Activated T-helper 17 cell treated with anti-CD3 and anti-CD28 coated beads, Interleukin-2, amount 50 U/mL, for 72 hours (primary cell): ENCODE measurements at regions not wholly inside any gene's neighbourhood (a gene's known extent, or its start where the extent isn't known, plus 50 kb on each side); places are given as distances from the start of the nearest gene placed in this dataset.

Experiments used
- ATAC-seq: fragments of 150-1000 bp; cut with Tn5 transposase; replicated peaks from 2 replicates; pipeline ENCODE4 v1.10.0; 2021; ENCODE audit warnings: mild to moderate bottlenecking, moderate library complexity
- H3K27ac Mint-ChIP-seq: one replicate; pipeline ENCODE4 v1.8.0; 2022; ENCODE audit warnings: mixed read lengths
- H3K27me3 Mint-ChIP-seq: one replicate; pipeline ENCODE4 v1.8.0; 2022; ENCODE audit warnings: mixed read lengths
- H3K36me3 Mint-ChIP-seq: one replicate; pipeline ENCODE4 v1.8.0; 2022; ENCODE audit warnings: low read depth, mild to moderate bottlenecking, mixed read lengths
- H3K4me1 Mint-ChIP-seq: one replicate; pipeline ENCODE4 v1.8.0; 2022; ENCODE audit warnings: mixed read lengths
- H3K4me3 Mint-ChIP-seq: one replicate; pipeline ENCODE4 v1.8.0; 2022; ENCODE audit warnings: mild to moderate bottlenecking, mixed read lengths
- H3K9me3 Mint-ChIP-seq: one replicate; pipeline ENCODE4 v1.8.0; 2022; ENCODE audit warnings: mixed read lengths

DNA sequence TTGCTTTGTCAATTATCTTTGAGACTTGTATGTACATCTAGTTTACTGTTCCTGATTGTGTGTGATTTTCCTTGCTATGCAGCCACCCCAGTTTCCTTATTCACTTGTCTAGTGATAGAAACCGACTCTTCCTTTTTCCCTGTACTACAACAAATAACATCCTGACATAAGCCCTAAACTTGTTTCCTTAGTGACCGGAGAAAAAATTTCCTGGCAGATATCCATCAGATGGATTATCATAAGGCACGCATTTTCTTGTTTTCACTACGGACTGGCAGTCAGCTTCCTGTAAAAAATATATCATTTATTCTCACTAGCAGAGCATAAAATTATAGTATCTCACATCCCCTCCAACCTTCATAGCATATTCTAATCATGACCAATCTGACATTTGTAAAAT, 410.7 kb downstream of the CENPC start:
- H3K9me3 Mint-ChIP-seq, result peaks cover 10% of the 10 kb centered on the region
- H3K4me1 Mint-ChIP-seq, result no peaks in the 10 kb centered on the region
- no peak for ATAC-seq
- H3K27me3 Mint-ChIP-seq, result no peaks in the 10 kb centered on the region
- no peak overlapping the region for H3K27ac Mint-ChIP-seq
- H3K4me3 Mint-ChIP-seq, result no peak overlapping the region
- no peaks in the 10 kb centered on the region for H3K36me3 Mint-ChIP-seq

DNA sequence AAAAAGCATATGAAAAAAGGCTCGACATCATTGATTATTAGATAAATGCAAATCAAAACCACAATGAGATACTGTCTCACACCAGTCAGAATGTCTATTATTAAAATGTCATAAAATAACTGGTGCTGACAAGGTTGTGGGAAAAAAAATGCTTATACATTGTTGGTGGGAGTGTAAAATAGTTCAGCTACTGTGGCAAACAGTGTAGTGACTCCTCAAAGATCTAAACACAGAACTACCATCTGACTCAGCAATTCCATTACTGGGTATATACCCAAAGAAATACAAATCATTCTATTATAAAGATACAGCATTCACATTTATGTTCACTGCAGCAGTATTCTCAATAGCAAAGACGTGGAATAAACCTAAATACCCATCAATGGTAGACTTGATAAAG, 412.1 kb downstream of the CENPC start:
- peaks cover 10% of the 10 kb centered on the region for H3K9me3 Mint-ChIP-seq
- H3K36me3 Mint-ChIP-seq, result no peaks in the 10 kb centered on the region
- H3K4me3 Mint-ChIP-seq, result no peak overlapping the region
- no peaks in the 10 kb centered on the region for H3K4me1 Mint-ChIP-seq
- H3K27ac Mint-ChIP-seq, result no peak overlapping the region
- ATAC-seq, result no peak
- no peaks in the 10 kb centered on the region for H3K27me3 Mint-ChIP-seq

DNA sequence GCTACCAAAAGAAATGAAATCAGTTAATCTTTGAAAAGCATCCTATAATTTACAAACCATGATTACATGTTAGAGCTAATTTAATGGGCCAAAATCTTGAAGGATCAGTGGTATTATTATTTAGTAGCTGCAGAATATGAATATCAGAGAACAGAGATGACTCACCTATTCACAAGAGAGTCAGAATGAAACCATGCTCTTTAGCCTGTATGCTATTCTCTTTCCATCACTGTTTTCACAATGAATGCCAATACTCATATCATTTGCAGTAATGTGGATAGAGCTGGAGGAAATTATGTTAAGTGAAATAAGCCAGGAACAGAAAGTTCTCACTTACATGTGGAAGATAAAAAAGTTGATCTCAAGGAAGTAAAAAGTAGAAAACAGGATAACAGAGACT, 414.1 kb downstream of the CENPC start:
- H3K4me3 Mint-ChIP-seq, result no peak overlapping the region
- ATAC-seq, result no peak
- H3K4me1 Mint-ChIP-seq, result no peaks in the 10 kb centered on the region
- H3K9me3 Mint-ChIP-seq, result peaks cover 7% of the 10 kb centered on the region
- no peaks in the 10 kb centered on the region for H3K27me3 Mint-ChIP-seq
- no peak overlapping the region for H3K27ac Mint-ChIP-seq
- H3K36me3 Mint-ChIP-seq, result no peaks in the 10 kb centered on the region

DNA sequence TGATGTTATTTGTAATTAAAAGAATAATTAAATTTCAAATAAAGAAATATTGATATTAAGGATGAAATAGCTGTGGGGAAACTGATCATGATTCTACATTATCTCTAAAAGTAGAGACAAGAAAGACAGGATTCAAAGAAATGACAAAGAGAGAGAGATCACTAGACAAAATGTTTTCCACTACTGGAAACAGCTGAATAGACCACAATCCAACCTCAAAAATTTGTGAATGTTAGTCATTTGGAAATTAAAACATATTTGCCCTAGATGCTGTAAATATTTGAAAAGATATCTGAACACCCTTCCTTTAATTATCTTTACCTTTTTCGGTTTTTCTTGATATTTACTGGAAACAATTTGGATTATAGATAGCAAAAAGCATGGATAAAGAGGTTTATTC, 414.9 kb downstream of the CENPC start:
- Mint-ChIP-seq H3K9me3 (peaks cover 7% of the 10 kb centered on the region), H3K27ac (no peak overlapping the region), H3K4me1 (no peaks in the 10 kb centered on the region), H3K27me3 (no peaks in the 10 kb centered on the region), H3K36me3 (no peaks in the 10 kb centered on the region), H3K4me3 (no peak overlapping the region)
- ATAC-seq, result no peak

DNA sequence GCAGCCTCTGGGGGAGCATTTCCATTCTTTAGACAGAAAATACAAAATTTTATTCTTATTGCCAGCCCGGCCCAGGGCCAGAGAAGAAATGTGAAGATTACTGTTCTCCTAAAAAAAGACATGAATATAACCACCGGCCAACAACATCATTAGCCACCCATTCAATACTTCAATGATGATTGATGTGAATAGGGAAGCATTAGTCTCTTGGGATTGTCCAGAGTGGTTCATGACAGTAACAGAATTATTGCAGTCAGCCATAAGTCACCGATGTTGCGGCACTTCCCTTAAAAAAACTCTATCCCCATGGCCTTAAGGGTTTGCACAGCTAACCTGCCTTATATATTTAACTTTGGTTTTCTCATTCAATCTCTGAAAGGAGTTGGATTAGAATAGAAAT, 418.7 kb downstream of the CENPC start:
- Mint-ChIP-seq H3K4me3 (no peak overlapping the region), H3K4me1 (no peaks in the 10 kb centered on the region), H3K9me3 (peaks cover 4% of the 10 kb centered on the region), H3K27me3 (no peaks in the 10 kb centered on the region), H3K27ac (no peak overlapping the region), H3K36me3 (no peaks in the 10 kb centered on the region)
- ATAC-seq, result no peak

DNA sequence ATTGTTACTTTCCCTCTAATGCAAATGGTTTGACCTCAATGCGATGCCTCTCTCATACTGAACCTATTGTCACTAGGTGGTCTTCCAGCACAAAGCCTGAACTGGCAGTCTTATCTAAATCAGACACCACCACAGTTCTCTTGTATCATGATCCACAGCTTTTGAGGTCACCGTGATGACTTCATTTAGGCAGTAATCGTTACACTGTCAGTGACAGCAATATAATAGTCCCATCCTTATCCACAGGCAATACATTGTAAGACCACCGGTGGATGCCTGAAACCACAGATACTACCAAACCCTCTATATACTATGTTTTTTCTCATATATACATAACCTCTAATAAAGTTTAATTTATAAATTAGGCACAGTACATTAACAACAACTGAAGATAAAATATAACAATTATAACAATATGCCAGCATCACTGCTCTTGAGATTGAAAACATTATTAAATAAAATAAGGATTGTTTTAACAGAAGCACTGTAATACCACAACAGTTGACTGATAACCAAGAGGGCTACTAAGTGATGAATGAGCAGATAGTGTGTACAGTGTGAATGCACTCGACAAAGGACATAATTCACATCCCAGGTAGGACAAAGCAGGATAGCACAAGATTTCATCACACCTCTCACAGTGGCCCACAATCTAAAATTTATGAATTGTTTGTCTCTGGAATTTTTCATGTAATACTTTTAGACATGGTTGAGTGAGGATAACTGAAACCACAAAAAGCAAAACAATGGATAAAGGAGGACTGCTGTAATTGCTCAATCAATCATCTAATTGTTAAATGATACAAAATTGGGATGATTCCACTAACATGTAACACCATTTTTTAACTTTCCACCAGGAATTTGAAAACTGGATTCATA, 419.4 kb downstream of the CENPC start:
- Mint-ChIP-seq H3K36me3 (no peaks in the 10 kb centered on the region), H3K27ac (no peak overlapping the region), H3K4me3 (no peak overlapping the region), H3K9me3 (peaks cover 5% of the 10 kb centered on the region), H3K27me3 (no peaks in the 10 kb centered on the region), H3K4me1 (no peaks in the 10 kb centered on the region)
- no peak for ATAC-seq

DNA sequence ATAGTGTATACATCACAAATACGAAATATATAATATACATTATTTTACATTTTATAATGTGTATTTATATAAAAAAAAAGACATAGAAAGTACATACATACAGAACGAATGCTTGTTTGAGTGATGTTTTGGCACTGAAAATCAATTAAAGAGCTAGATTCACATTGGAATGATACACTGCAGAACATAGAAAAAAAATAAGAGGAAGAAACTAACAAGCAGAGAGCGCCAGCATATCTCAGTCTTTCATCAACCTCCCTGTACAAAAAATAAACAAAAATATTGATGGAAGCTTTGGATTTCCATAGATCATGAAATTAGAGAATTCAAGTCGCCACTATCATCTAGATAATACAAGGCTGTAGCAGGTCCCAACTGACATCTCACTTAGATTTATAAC, 420.6 kb downstream of the CENPC start:
- H3K27ac Mint-ChIP-seq, result no peak overlapping the region
- ATAC-seq, result no peak
- H3K36me3 Mint-ChIP-seq, result no peaks in the 10 kb centered on the region
- no peaks in the 10 kb centered on the region for H3K27me3 Mint-ChIP-seq
- peaks cover 5% of the 10 kb centered on the region for H3K9me3 Mint-ChIP-seq
- H3K4me1 Mint-ChIP-seq, result no peaks in the 10 kb centered on the region
- H3K4me3 Mint-ChIP-seq, result no peak overlapping the region

DNA sequence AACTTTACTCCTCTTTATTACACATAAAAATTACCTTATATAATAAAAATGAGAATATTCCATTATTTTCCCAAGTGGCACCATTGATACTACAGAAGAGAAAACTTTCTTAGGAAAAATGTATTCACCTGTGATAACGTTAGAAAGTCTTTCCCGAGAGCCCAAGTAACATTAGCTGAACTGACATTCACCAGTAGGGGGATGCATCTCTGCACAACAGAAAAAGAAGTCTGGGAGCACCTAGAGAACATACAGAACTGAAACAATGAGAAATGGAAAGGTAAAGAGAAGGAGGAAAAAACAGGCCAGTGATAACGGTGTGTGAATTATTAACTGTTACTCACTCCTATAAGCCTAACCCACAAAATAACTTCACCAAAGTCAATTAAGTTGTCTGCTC, 423.3 kb downstream of the CENPC start:
- ATAC-seq, result no peak
- Mint-ChIP-seq H3K27ac (no peak overlapping the region), H3K4me3 (no peak overlapping the region), H3K36me3 (no peaks in the 10 kb centered on the region), H3K4me1 (no peaks in the 10 kb centered on the region), H3K27me3 (no peaks in the 10 kb centered on the region), H3K9me3 (peaks cover 5% of the 10 kb centered on the region)

DNA sequence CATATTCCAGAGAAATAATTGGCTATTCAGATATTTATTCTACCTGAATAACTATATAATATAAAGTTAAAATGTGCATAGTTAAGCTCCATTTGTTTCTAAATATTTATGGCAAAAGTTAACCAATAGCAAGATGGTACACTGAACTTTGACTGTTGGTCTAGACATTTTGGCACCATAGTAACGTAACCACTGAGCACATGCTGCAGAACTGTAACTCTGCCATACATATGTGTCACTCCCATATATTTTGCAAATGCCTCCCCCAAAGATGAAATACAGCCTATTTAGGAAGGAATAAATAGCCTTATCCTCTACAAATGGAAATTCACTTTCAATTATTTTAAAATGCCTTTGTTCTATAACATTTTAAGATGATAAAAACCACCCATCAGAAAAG, 424.9 kb downstream of the CENPC start:
- Mint-ChIP-seq H3K4me3 (no peak overlapping the region), H3K36me3 (no peaks in the 10 kb centered on the region), H3K4me1 (no peaks in the 10 kb centered on the region), H3K27me3 (no peaks in the 10 kb centered on the region), H3K27ac (no peak overlapping the region), H3K9me3 (peaks cover 5% of the 10 kb centered on the region)
- no peak for ATAC-seq

DNA sequence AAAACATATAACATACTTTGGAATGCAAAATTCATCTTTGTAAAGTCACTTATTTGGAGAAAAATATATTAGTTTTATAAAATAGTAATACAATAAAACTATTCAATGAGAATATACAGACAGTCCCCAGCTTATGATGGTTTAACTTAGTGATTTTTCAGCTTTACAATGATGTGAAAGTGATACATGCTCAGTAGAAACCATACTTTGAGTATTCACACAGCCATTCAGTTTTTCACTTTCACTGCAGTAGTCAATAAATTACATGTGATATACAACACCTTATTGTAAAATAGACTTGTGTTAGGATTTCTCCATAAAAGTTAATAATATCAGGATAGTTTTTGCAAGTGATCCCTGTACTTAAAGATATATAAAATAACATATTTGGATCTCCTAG, 436.0 kb downstream of the CENPC start:
- Mint-ChIP-seq H3K27ac (no peak overlapping the region), H3K9me3 (peaks cover 1% of the 10 kb centered on the region), H3K36me3 (no peaks in the 10 kb centered on the region), H3K4me3 (no peak overlapping the region), H3K4me1 (no peaks in the 10 kb centered on the region), H3K27me3 (no peaks in the 10 kb centered on the region)
- ATAC-seq, result no peak

DNA sequence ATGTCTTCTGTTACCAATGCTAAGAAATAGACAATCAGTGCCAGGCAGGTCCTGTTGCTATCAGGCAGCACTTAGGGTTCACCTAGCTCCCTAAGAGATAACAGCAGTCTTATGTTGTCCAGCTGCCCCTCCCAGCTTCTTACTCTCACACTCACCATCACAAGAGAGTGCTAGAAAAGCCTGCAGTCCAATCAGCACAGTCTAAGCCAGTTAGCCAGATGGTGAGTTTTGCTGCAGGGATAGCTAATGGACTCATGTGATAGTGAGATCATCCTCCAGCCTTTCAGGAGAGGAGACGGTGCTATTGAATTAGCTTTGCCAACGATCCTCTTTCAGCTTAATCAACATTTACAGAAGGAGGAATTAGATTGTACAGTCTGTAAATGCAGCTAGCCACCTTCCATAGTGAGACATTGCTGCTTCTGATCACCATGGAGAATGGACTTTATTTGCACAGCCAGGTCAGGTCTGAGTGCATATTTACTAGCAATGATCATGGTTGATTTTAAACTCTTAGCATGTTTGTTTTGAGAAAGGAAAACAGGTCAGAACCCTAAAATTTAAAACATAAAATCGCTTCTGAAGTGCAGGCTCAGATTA, 438.3 kb downstream of the CENPC start:
- H3K27me3 Mint-ChIP-seq, result no peaks in the 10 kb centered on the region
- no peaks in the 10 kb centered on the region for H3K9me3 Mint-ChIP-seq
- ATAC-seq, result no peak
- H3K4me1 Mint-ChIP-seq, result no peaks in the 10 kb centered on the region
- H3K4me3 Mint-ChIP-seq, result no peak overlapping the region
- H3K36me3 Mint-ChIP-seq, result no peaks in the 10 kb centered on the region
- no peak overlapping the region for H3K27ac Mint-ChIP-seq

DNA sequence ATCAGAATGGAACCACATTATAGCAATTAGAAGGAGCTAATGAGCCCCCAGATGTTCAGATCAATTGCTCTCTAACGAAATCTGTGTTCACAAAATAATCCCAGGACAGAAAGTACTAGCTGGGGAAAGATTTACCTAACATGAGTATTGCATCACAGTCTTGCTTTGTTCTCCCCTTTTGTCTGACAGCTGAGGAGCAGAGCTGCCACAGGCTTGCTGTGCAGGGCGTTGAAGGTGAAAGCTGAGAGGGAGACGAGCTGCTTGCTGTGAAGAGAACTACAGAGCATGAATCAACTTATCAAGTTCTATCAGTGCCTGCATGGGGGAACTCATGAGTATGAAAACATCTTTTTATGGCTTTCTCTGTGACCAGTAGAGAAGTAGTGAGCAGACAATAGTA, 441.2 kb downstream of the CENPC start:
- H3K4me1 Mint-ChIP-seq, result no peaks in the 10 kb centered on the region
- no peak overlapping the region for H3K27ac Mint-ChIP-seq
- H3K9me3 Mint-ChIP-seq, result peaks cover 4% of the 10 kb centered on the region
- no peaks in the 10 kb centered on the region for H3K27me3 Mint-ChIP-seq
- no peak for ATAC-seq
- H3K4me3 Mint-ChIP-seq, result no peak overlapping the region
- H3K36me3 Mint-ChIP-seq, result no peaks in the 10 kb centered on the region

DNA sequence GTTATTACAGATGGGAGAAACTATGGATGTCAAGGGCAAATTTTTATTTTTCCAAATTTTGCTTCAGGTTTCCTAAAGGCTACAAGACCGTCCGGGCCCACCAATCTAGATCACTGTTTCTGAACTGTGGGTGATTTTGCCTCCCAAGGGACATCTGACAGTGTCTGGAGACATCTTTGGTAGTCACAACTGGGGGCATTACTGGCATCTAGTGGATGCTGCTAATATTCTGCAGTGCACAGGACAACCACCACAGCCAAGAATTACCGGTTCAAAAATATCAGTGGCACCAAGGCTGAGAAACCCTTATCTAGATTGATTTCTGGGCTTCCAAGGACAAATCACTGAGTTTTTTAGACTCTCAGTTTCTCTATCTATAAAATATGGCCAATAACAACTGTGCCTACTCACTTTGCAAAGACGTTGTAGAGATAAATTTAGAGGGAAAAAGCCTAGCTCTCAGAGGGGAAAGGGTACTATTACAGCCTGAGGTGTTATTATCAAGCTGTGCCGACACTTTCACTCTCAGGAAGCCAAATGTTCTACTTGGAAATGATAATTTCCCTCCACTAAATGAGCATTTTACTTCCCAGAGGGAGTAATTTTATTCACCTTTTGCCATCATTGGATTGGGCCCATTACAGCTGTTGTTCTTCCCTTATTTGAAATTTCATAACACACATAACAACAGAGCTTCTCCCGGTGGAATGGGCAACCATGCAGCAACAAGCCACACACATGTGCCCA, 442.1 kb downstream of the CENPC start:
- H3K27me3 Mint-ChIP-seq, result no peaks in the 10 kb centered on the region
- H3K9me3 Mint-ChIP-seq, result peaks cover 4% of the 10 kb centered on the region
- no peaks in the 10 kb centered on the region for H3K36me3 Mint-ChIP-seq
- H3K4me3 Mint-ChIP-seq, result no peak overlapping the region
- no peak for ATAC-seq
- H3K4me1 Mint-ChIP-seq, result no peaks in the 10 kb centered on the region
- no peak overlapping the region for H3K27ac Mint-ChIP-seq

DNA sequence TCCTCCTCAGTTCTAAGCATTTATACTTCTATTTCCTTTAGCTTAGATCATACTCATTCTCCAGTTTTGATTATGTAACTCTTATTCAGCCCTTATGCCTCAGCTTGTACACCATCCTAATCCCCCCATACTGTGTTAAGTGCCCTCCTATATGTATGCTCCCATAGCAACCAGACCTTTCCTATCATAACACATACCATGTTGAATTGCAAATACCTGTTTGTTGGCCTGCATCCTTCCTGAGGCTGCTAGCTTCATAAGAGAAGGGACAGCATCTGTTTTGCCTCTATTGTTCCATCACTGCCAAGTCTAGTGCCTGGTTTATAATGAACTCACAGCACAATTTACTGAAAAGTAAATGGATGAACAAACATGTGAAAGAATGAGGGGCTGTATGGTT, 443.7 kb downstream of the CENPC start:
- Mint-ChIP-seq H3K27me3 (no peaks in the 10 kb centered on the region), H3K36me3 (no peaks in the 10 kb centered on the region)
- no peak for ATAC-seq

DNA sequence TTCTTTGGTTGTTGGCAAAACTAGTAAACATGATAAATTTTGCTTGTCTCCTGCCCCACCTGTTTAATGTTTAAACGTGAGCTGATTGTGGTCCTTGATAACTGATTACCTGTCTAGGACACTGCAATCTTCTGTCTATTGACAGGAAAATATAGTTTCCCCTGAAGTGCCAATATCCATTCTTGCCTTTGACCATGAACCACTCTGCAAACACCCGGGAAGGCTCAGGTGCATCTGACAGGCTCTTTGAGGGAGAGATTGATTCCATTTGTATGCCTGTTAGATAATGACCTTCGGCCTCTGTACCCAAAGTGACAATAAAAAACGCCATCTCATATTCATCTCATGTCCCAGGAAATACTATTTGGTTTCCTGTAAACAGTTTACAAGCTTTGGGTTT, 453.0 kb downstream of the CENPC start:
- no peak for ATAC-seq
- H3K4me1 Mint-ChIP-seq, result no peaks in the 10 kb centered on the region
- H3K27me3 Mint-ChIP-seq, result no peaks in the 10 kb centered on the region
- H3K9me3 Mint-ChIP-seq, result no peaks in the 10 kb centered on the region
- H3K27ac Mint-ChIP-seq, result no peak overlapping the region
- H3K36me3 Mint-ChIP-seq, result no peaks in the 10 kb centered on the region
- H3K4me3 Mint-ChIP-seq, result no peak overlapping the region

More for the DNA sequence above, 443.7 kb downstream of the CENPC start:
- Mint-ChIP-seq H3K4me3 (no peak overlapping the region), H3K27ac (no peak overlapping the region), H3K9me3 (peaks cover 4% of the 10 kb centered on the region), H3K4me1 (no peaks in the 10 kb centered on the region)
